ENCODE measurements at regions not wholly inside any gene's neighbourhood (a gene's known extent, or its start where the extent isn't known, plus 50 kb on each side); places are given as distances from the start of the nearest gene placed in this dataset.

DNA sequence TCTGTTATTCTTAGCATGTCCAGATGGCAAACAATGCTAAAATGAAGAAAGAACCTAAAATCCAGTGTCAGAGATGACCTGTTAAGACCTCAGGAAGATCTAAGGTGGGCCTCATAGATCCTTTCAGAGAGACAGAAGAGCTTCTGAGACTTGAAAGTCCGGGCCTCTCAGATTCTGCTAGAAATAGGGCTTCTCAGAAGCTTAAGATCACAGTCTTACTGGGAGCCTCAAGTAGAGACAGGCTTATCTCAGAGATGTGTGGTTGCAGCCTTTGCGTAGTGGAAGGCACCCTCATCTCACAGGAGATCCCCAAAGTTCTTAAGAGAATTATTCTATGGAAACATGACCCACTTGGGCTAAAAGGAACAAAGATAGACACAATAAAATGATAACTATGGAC lies 642.8 kb downstream of the TNS3 start:
- DNase-seq (ENCODE audit: low read depth), result no peak
- TF ChIP-seq, protein P1, sequence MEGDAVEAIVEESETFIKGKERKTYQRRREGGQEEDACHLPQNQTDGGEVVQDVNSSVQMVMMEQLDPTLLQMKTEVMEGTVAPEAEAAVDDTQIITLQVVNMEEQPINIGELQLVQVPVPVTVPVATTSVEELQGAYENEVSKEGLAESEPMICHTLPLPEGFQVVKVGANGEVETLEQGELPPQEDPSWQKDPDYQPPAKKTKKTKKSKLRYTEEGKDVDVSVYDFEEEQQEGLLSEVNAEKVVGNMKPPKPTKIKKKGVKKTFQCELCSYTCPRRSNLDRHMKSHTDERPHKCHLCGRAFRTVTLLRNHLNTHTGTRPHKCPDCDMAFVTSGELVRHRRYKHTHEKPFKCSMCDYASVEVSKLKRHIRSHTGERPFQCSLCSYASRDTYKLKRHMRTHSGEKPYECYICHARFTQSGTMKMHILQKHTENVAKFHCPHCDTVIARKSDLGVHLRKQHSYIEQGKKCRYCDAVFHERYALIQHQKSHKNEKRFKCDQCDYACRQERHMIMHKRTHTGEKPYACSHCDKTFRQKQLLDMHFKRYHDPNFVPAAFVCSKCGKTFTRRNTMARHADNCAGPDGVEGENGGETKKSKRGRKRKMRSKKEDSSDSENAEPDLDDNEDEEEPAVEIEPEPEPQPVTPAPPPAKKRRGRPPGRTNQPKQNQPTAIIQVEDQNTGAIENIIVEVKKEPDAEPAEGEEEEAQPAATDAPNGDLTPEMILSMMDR (IDR thresholded peaks at IDR 0.05; ENCODE audit: low read depth, low read length), result no peak
- TF ChIP-seq, protein P2, sequence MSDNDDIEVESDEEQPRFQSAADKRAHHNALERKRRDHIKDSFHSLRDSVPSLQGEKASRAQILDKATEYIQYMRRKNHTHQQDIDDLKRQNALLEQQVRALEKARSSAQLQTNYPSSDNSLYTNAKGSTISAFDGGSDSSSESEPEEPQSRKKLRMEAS (IDR thresholded peaks at IDR 0.05; ENCODE audit: low read depth, low read length), result no peak
- TF ChIP-seq POLR2A (IDR thresholded peaks at IDR 0.05; ENCODE audit: extremely low read depth, insufficient read length) (no peak), MYC (IDR thresholded peaks at IDR 0.05; ENCODE audit: low read depth, low read length) (no peak)
- H3K4me3 ChIP-seq (ENCODE audit: low read depth, low read length), result no peak overlapping the region

DNA sequence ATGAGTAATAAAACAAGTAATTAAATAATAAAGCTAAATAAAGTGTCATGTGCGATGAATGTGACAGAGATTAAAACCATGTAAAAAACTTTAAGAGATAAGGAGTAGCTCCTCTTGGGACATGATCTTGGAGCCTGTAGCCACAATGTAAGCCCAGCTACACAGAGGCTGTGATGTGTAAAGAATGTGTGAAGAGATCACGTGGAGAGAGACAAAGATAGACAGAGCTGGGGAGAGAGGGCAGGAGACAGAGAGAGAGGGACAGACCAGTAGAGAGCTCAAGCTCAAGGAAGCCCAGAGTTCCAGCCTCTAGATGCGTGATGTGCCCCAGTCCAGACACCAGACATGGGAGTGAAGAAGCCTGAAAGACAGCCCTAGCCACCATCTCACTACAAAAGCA lies 644.1 kb downstream of the TNS3 start:
- DNase-seq (ENCODE audit: low read depth), result no peak
- no peak overlapping the region for H3K4me3 ChIP-seq (ENCODE audit: low read depth, low read length)
- TF ChIP-seq MYC (IDR thresholded peaks at IDR 0.05; ENCODE audit: low read depth, low read length), result no peak

DNA sequence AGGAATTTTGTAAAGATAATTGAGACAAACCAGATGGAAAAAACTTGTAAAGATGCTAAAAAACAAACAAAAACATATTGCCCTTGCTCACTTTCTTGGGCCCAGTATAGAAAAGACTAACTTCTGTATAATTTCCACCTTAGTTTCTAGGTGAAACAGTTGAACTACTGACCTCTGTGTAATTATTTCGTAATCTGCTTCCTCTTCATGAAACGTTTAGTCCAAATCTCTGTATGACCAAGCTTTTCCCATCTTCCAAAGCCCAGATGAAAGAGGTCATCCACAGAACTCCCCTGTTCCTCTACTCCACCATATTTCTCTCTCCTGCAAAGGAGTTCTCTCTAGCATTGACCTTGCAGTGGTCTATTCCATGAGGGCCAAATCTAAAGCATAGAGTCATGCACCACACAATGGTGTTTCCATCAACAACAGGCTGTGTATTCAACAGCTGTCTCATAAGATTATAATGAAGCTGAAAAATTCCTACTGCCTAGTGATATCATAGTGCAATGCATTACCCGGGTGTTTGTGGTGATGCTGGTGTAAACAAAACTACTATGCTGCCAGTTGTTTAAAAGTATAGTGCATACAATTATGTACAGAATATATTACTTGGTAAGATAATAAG lies 647.6 kb downstream of the TNS3 start:
- no peak overlapping the region for H3K4me3 ChIP-seq (ENCODE audit: low read depth, low read length)
- TF ChIP-seq, protein P1 (IDR thresholded peaks at IDR 0.05; ENCODE audit: low read depth, low read length), result no peak
- no peak for TF ChIP-seq POLR2A (IDR thresholded peaks at IDR 0.05; ENCODE audit: extremely low read depth, insufficient read length)
- TF ChIP-seq, protein P2 (IDR thresholded peaks at IDR 0.05; ENCODE audit: low read depth, low read length), result no peak
- peak; percentile 33 for DNase-seq (ENCODE audit: low read depth)

DNA sequence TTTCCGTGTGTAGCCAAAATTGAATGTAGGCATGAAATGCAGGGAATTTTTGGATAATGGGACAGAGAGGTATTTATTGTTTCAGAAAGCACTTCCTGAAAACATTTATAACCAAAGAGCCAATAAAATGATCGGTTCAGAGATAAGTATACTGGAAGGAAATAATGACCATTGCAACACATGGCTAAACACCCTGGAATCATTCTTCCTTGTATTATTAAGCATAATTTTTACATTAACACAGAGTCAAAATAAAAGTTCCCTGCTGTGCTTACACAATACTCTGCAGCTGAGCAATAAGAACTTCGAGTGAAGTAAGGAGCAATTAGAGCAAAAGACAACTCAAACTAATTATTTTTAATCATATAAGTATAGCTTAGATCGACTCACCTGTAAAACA lies 648.3 kb downstream of the TNS3 start:
- peak; percentile 42 for DNase-seq (ENCODE audit: low read depth)
- no peak for TF ChIP-seq POLR2A (IDR thresholded peaks at IDR 0.05; ENCODE audit: extremely low read depth, insufficient read length)
- TF ChIP-seq, protein P2 (IDR thresholded peaks at IDR 0.05; ENCODE audit: low read depth, low read length), result no peak
- TF ChIP-seq, protein P1 (IDR thresholded peaks at IDR 0.05; ENCODE audit: low read depth, low read length), result no peak
- no peak for TF ChIP-seq MYC (IDR thresholded peaks at IDR 0.05; ENCODE audit: low read depth, low read length)
- H3K4me3 ChIP-seq (ENCODE audit: low read depth, low read length), result no peak overlapping the region

DNA sequence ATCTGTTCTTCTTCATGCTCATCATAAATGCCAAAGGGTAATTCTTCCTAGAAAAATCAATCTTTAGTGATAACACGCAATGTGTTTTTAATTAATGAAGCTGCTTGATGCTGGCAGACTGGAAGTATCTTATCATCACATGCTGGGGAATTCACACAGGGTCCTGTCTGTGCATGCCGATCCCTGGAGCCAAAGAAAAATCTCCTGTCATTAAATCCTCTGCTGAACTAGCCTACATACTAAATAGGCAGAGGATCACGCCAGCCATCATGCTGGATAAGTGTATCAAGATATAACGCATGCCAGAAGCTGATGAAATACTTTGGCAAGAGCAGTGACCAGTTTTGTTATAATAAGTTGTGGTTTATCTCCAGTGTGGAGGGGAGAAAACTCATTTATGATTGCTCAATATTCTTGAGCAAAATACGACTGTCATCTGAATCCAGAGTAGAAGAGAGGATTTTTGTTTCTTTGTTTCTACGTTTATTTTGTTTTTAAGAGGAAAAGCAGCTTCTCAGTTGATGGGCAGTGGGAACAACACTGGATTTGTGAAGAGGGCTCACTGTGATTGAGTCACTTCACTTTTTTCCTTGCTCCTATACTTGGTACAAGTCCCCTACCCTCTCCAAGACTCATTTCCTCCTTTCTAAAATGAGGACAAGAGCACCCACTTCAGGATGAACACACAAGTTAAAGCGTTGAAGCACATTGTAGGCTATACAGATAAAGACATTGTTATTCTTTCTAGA lies 649.1 kb downstream of the TNS3 start:
- peak; percentile 77 for DNase-seq (ENCODE audit: low read depth)
- peak; percentile 31; the same call in 1 of the 2 replicates for TF ChIP-seq MYC (IDR thresholded peaks at IDR 0.05; ENCODE audit: low read depth, low read length)
- TF ChIP-seq, protein P1 (IDR thresholded peaks at IDR 0.05; ENCODE audit: low read depth, low read length), result peak; percentile 36
- TF ChIP-seq, protein P2 (IDR thresholded peaks at IDR 0.05; ENCODE audit: low read depth, low read length), result no peak
- no peak overlapping the region for H3K4me3 ChIP-seq (ENCODE audit: low read depth, low read length)

DNA sequence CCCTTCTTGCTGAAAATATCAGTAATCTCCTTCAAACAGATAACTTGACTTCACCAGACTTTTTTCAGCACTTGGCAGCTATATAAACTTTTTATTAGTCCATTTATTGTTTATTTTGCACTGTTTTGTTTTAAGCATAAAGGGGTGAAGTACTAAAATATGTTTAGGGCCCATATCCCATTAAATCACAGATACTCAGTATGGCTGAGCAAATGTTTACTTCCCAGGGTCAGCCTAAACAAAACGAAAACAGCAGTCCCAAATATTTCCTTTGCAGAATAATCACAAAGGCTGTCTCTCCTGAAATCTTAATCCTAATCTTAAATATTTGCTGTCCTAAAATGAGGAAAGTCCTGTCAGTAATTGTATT lies 649.6 kb downstream of the TNS3 start:
- H3K4me3 ChIP-seq (ENCODE audit: low read depth, low read length), result no peak overlapping the region
- DNase-seq (ENCODE audit: low read depth), result no peak
- TF ChIP-seq, protein P2 (IDR thresholded peaks at IDR 0.05; ENCODE audit: low read depth, low read length), result no peak
- no peak for TF ChIP-seq POLR2A (IDR thresholded peaks at IDR 0.05; ENCODE audit: extremely low read depth, insufficient read length)
- TF ChIP-seq, protein P1 (IDR thresholded peaks at IDR 0.05; ENCODE audit: low read depth, low read length), result no peak
- no peak for TF ChIP-seq MYC (IDR thresholded peaks at IDR 0.05; ENCODE audit: low read depth, low read length)
